HL-60 (cell line): ENCODE measurements at regions not wholly inside any gene's neighbourhood (a gene's known extent, or its start where the extent isn't known, plus 50 kb on each side); places are given as distances from the start of the nearest gene placed in this dataset.

Experiments
- DNase-seq, 2 experiments: peaks; one replicate each; pipeline ENCODE4 v3.0.0-alpha.2; 2010 to 2020; ENCODE audit warnings: low read depth in 1 of 2, low spot score in 1 of 2
- H3K27ac ChIP-seq: fragments of 250-450 bp; sonication (Bioruptor Pico); replicated peaks from 2 replicates; pipeline ENCODE4 v1.5.1; 2020; ENCODE audit warnings: mild to moderate bottlenecking, moderate library complexity
- H3K27me3 ChIP-seq: fragments of 250-450 bp; sonication (Bioruptor Pico); 2 replicates; pipeline ENCODE4 v1.5.1; 2021; ENCODE audit warnings: mild to moderate bottlenecking, moderate library complexity; ENCODE audit not compliant: insufficient read depth, poor library complexity, severe bottlenecking
- H3K4me3 ChIP-seq: replicated peaks from 2 replicates; pipeline ENCODE4 v1.5.1; 2011; ENCODE audit warnings: mild to moderate bottlenecking, control low read depth, low read length; ENCODE audit not compliant: insufficient read depth
- CTCF ChIP-seq: IDR thresholded peaks from one replicate; pipeline ENCODE4 v1.5.1; 2011; ENCODE audit warnings: low read length, control low read depth, inconsistent platforms; ENCODE audit not compliant: insufficient read depth
- GABPA ChIP-seq: IDR thresholded peaks from 2 replicates; pipeline ENCODE4 v1.6.1; 2012; ENCODE audit warnings: low read depth
- POLR2AphosphoS5 ChIP-seq: IDR thresholded peaks from 2 replicates; pipeline ENCODE4 v1.6.1; 2012; ENCODE audit warnings: low read depth
- SPI1 ChIP-seq: IDR thresholded peaks from 2 replicates; pipeline ENCODE4 v1.6.1; 2012; ENCODE audit warnings: low read depth, mild to moderate bottlenecking, borderline replicate concordance
- TF ChIP-seq, protein P1 (sequence below): IDR thresholded peaks from 2 replicates; pipeline ENCODE4 v1.6.1; 2012; ENCODE audit warnings: low read depth; ENCODE audit not compliant: insufficient replicate concordance

GRCh38 chr14:62468946-62469345 lies 576.3 kb downstream of the KCNH5 start:
- TF ChIP-seq GABPA (no peak), CTCF (no peak)
- TF ChIP-seq, protein P1, sequence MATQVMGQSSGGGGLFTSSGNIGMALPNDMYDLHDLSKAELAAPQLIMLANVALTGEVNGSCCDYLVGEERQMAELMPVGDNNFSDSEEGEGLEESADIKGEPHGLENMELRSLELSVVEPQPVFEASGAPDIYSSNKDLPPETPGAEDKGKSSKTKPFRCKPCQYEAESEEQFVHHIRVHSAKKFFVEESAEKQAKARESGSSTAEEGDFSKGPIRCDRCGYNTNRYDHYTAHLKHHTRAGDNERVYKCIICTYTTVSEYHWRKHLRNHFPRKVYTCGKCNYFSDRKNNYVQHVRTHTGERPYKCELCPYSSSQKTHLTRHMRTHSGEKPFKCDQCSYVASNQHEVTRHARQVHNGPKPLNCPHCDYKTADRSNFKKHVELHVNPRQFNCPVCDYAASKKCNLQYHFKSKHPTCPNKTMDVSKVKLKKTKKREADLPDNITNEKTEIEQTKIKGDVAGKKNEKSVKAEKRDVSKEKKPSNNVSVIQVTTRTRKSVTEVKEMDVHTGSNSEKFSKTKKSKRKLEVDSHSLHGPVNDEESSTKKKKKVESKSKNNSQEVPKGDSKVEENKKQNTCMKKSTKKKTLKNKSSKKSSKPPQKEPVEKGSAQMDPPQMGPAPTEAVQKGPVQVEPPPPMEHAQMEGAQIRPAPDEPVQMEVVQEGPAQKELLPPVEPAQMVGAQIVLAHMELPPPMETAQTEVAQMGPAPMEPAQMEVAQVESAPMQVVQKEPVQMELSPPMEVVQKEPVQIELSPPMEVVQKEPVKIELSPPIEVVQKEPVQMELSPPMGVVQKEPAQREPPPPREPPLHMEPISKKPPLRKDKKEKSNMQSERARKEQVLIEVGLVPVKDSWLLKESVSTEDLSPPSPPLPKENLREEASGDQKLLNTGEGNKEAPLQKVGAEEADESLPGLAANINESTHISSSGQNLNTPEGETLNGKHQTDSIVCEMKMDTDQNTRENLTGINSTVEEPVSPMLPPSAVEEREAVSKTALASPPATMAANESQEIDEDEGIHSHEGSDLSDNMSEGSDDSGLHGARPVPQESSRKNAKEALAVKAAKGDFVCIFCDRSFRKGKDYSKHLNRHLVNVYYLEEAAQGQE, result no peak

GRCh38 chr14:62470935-62471334 lies 574.3 kb downstream of the KCNH5 start:
- no peak overlapping the region for H3K27ac ChIP-seq
- TF ChIP-seq SPI1, result no peak
- no peak for TF ChIP-seq GABPA
- TF ChIP-seq POLR2AphosphoS5, result no peak
- TF ChIP-seq CTCF, result no peak
- TF ChIP-seq, protein P1, result no peak
- no peak overlapping the region for H3K4me3 ChIP-seq
- no peaks in the 10 kb centered on the region for H3K27me3 ChIP-seq
- no peak for DNase-seq

More at GRCh38 chr14:62468946-62469345, 576.3 kb downstream of the KCNH5 start:
- no peak for DNase-seq
- Histone ChIP-seq H3K27me3 (no peaks in the 10 kb centered on the region), H3K27ac (no peak overlapping the region), H3K4me3 (no peak overlapping the region)

DNA sequence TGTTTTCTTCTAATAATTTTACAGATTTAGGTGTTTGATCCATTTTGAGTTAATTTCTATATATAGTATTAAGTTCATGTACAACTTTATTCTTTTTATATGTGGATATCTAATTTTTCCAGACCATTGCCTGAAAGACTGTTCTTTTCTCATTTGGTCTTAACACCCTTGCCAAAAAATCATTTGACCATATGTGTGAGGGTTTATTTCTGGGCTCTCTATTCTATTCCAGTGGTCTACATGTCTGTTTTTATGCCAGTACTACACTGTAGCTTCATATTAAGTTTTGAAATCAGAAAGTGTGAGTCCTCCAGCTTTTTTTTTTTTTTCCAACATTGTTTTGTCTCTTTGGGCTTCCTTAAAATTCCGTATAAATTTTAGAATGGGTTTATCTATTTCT lies 554.1 kb downstream of the KCNH5 start:
- no peak for DNase-seq
- no peak overlapping the region for H3K4me3 ChIP-seq
- no peaks in the 10 kb centered on the region for H3K27me3 ChIP-seq
- TF ChIP-seq POLR2AphosphoS5 (no peak), CTCF (no peak), GABPA (no peak), SPI1 (no peak)
- TF ChIP-seq, protein P1, result no peak
- no peak overlapping the region for H3K27ac ChIP-seq
